ENCODE measurements at regions not wholly inside any gene's neighbourhood (a gene's known extent, or its start where the extent isn't known, plus 50 kb on each side); places are given as distances from the start of the nearest gene placed in this dataset.

DNA sequence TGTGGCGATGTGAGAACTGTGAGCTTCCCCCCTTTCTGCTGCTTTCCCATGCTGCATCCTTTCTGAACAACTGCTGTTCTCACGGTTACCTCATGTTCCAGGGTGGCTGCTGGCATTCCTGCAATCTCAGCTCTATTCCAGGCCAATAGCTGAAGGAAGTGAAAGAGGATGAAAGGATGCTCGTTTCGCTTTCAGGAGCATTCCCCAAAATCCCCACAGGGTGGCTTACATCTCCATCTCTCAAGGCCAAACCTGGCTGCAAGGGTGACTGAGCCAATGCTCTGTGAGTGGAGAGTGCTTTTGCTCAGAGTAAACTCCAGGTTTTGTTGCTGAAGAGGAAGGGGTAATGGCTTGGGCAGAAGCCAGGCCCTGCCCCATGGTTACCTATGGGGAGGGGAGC is 848.2 kb downstream of the BRD1 start:
- DNase-seq (ENCODE audit: low read depth), result no peak

DNA sequence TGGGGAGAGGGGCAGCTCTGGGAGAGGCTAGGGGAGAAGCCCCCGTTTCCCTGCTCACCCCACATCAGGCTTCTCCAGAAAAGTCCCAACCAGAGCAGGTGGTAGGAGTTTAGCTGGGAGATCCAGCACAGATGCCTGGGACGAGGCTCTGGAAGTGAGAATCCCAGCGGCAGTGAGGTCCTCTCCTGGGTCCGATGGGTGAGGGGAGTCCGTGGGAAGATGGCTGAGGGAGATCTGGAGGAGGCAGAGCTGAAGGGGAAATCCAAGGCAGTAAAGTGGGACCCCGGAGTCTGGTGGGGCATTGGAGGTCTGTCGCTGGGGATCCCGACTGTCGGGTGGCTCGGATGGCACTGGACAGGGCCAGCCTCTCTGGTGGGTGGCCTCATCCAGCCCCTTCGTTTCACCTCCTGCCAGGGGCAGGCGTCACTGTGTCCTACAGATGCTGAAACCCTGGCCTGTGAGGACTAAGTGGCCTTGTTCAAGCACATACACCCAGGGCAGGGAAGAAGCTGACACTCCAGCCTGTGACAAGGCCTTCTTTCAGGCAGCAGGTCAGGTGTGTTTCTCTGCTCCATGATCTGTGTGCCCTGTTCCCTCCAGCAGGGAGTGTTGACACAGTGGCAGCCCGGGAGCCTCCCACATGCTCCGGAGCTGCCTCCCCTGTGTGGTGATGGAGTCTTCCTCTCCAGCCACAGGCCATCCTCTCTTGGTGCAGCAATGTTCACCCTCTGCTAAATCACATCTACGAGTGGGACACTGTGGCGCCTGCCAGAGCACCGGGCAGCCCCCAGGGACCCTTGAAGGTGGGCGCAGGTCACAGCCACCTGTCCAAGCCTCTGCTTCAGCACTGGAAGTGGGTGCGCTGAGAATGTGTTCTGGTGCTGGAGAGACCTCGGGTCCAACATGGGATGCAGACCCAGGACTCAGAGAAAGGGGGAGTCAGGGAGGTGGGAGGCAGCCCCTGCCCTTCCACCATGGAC is 850.8 kb downstream of the BRD1 start:
- DNase-seq (ENCODE audit: low read depth), result no peak

DNA sequence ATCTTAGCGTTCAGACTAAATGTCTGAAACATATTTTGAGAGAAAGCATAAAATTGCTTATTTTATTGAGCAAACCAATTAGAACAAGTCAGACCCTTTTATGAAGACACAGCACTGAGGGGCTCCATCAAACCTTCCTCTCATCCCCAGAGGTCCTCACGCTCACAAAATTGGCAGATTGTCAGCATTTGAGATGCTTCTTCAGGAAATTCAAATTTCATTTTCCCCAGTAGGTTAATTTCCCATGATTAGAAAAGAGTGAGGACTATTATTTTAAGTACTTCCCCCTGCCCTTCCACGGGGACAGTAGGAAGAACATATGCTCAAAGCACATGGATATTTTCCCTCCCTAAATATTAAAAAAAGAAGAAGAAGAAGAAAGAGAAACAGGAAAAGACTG is 851.8 kb downstream of the BRD1 start:
- no peak for DNase-seq (ENCODE audit: low read depth)

DNA sequence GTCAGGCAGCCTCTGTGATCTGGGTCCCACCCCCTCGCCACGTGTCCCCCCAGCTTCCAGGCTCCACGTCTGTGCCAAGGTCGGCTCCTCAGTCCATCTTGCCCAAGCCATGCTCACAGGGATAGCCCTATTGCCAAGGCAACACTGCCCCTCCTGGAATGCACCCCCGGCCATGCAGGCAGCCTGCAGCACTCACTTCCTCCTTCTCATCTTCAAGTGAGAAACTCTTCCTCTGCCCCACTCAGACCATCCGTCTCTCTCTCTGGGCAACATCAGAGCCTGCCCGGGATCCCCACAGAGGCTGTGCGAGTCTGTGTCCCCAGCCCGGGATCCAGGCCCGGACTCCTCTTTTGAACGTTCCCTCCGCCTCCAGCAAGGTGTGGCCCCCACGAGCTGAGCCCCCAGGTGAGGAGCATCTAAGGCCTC is 852.3 kb downstream of the BRD1 start:
- no peak for DNase-seq (ENCODE audit: low read depth)

DNA sequence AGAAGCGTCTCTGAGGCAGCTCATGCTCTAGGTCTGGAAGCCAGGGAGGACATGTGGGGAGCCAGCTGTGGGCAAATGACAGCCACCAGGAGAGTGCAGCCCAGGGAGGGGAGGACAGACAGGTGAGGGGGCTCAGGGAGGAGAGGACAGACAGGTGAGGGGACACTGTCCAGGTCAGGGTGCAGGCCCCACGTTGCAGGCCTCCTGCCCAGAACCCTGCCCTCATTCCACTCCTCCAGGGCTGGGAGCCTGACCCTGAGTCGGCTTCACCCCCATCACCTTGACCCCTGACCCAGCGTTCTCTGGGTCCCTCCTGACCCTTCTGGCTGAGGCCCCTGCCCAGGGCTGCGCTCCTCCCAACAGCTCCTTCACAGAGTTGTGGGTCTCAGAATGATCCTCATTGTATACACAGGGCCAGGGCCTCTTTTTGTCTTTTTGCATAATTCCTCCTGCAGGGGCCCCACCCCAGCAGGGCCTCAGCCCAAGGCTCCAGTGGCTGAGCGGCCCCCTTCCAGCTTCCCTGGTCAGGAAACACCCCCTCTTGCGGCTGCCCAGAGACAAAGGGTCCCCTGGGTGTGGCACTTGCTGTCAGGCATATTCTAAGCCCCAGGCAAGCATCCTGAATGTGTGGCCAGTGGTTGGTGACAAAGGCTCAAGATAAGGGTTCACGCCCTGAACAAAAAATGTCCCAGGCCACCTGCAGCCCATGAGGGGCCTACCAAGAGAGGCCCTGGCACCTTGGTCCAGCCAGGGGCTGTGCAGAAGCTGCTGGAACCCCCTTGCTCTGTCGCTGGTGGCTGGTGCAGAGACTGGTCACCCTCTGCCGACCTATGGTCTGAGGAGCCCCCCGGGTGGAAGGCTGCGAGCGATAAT is 853.0 kb downstream of the BRD1 start:
- DNase-seq (ENCODE audit: low read depth), result no peak

DNA sequence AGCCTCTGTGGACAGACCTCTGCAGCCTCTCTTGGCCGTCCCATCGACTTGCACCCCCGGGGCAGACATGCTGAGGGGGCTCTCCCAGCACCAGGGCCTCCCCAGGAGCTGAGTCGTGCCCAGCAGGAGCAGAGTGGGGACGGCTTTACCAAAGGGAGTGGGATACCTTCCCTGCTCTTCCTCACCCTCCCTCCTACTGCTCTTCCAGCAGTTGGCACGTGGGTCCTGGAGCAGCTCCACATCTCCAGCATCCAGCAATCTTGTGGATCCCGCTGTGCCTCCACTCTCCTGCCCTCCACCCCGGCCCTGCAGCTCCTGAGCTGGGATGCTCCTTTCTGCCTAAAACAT is 854.0 kb downstream of the BRD1 start:
- no peak for DNase-seq (ENCODE audit: low read depth)

DNA sequence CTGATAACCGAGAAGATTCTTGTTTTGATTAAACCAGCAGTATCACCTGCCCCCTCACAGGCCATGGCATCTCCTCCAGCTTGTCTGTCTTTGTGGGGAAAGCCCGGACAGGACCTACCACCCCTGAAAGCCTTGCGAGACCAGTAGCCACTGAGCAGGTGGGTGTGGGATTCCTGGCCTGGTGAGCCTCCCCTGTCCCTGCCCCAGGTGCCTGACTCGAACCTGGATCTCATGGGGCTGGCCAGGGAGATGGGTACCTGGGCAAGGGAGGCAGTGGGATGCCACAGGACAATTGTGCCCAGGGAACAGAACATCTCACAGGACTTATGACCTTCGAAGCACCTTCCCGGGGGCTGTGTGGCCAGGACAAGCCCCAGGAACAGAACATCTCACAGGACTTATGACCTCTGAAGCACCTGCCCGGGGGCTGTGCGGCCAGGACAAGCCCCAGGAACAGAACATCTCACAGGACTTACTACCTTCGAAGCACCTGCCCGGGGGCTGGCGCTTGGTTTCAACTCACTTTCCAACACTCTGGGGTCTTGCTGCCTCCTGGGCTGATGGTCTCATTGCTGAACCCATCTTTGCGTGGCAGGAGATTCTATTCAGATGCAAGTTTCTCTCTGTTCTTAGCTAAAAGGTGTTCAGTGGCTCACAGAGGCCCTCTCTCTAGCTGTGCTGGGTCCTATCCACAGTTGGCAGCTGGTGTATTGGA is 854.5 kb downstream of the BRD1 start:
- DNase-seq (ENCODE audit: low read depth), result no peak

DNA sequence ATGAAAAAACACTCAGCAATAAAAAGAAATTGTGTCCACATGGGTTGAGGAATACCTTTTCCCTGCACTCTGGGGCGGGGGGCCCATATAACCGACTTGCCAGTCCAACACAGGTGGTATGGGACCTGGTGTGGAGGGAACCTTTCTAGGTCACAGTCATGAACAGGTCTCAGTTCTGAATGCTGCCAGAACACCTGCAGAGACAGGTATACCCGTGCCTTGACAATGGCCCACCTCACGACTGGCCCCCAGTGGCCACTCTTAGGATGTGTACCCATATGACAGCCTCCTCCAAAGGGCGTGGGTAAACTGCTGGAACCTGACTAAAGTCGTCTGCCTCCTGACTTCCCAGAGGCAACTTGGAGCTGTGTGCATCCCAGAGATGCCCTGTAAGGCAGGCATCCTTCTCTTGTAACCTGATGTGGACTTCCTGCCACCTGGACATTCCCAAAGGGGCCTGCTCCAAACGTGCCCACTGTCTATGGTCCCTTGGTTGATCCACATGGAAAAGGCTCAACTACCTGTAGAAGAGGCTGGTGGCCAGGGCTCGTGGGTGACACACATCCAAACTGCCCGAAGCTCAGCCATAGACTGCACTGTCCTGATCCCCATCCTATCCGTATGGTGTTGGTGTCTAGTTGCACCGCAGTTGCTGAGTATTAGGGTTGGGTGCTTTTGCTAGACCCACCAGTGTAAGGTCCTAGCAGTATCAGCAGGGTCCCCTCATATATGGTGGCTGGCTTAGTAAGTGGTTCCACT is 859.3 kb downstream of the BRD1 start:
- DNase-seq (ENCODE audit: low read depth), result peak; percentile 4

DNA sequence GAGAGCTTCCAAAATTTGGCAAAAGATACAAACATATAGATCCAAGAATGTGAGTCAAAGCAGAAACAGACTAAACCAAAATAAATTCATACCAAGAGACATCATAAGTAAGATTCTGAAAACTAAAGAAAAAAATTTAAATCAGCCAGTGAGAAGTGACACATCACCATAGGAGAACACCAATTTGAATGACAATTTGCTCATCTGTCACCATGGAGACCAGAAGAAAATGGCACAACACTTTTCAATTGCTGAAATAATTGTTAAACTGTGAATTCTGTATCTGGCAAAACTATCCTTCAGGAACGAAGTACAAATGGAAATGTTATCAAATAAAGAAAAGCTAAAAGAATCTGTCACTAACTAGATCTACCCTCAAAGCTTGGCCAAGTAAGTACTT is 864.3 kb downstream of the BRD1 start:
- DNase-seq (ENCODE audit: low read depth), result no peak

DNA sequence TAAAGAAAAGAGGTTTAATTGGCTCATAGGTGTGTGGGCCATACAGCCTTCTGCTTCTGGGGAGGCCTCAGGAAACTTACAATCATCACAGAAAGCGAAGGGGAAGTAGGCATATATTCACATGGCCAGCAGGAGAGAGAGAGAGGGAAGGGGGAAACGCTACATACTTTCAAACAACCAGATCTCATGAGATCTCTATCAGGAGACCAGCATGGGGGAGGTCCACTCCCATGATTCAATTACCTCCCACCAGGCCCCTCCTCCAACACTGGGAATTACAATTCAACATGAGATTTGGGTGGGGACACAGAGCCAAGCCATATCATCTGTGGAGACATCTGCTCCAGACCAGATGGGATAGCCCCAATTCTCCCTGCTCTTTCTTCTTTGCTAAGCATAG is 866.0 kb downstream of the BRD1 start:
- no peak for DNase-seq (ENCODE audit: low read depth)

DNA sequence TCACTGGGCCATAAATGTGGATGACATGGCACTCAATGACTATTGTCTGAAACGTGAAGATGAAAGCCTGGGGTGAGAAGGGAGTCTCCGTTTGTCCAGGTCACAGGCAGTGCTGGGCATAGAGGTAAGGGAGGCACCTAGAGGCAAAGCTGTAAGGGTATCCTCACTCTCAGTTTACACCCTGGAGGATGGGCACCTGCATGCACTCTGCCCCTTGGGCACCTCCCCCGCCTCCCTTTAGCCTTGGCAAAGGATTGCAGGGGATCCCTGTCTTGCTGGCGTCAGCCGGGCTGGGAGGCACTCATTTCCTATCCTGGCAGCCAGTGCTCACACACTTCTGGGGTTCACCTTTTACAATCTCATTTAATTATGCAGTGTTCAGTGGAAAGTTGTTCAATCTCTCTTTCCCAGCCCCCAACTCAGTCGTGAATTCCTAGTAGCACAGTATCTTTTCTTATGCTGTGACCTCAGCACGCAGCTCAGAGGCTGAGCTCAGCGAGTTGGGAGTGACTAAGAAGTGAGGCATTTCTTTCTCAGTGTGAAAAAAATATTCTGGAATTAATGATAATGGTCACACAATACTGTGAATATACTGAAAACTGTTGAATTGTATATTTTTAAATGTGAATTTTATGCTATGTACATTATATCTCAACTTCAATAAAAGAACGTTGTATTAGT is 866.6 kb downstream of the BRD1 start:
- DNase-seq (ENCODE audit: low read depth), result no peak

DNA sequence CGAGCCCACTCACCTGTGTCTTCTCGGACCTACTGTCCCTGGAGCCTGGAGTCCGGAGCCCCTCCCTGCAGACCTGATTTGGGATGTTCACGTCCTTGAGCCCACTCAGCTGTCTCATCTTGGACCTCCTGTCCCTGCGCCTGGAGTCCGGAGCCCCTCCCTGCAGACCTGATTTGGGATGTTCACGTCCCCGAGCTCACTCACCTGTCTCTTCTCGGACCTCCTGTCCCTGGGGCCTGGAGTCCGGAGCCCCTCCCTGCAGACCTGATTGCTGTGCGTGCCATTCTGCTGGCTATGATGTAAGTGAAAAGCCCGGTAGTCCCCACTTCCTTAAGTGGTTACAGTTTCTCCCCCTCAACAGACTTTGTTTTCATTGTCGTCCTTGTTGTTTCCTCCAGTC is 867.1 kb downstream of the BRD1 start:
- no peak for DNase-seq (ENCODE audit: low read depth)

DNA sequence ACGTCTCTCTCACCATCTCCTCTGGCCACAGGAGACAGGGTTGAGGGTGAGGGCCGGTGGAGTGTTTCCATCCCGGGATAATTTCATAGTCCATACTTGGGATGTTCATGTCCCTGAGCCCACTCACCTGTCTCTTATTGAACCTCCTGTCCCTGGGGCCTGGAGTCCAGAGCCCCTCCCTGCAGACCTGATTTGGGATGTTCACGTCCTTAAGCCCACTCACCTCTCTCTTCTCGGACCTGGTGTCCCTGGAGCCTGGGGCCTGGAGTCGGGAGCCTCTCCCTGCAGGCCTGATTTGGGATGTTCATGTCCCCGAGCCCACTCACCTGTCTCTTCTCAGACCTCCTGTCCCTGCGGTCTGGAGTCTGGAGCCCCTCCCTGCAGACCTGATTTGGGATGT is 868.2 kb downstream of the BRD1 start:
- no peak for DNase-seq (ENCODE audit: low read depth)

DNA sequence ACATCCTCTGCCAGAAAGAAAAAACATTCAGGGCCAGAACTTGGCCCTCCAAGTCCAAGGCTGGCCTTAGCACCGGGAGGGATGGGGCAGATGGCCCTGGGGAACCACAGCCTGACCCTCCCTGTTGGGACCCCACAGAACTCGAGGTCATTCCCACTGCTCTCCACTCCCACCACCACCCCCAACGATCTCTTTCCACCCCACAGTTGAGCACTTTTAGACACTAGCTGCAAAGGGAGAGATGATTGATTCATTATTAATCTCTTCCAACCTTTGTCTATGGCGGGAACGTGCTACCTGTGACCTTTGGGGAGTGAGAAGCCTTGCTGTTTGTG is 869.7 kb downstream of the BRD1 start:
- DNase-seq (ENCODE audit: low read depth), result no peak

DNA sequence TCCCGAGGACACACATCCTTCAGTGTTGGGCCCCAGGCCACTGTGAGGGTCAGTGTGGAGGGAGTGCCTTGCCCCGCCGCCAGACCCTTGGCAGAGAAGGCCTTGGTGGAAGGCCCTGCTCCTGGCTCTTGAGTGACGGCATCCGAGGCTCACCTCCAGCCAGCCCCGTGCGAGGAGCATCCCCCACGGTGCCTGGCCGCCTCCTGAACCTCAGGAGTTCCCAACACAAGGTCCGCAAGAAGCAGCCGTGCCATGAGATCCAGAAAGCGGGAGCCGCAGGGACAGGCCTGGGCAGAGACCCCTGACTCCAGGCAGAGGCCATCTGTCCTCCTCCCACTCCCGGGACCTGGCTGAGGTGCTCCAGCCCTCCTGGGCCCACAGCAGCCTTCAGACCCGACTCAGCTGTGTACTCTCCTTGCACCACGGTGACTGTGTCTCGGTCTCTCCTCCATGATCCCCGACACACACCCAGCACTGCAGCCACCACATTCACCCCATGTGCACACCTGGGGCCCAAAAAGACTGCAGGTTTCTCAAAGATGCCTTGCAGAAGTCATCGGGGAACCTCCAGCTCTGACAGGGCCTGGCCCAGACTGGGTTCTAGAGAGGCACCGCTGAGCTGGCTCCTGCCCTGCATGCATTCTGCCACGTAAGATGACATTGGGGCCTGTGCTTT is 870.2 kb downstream of the BRD1 start:
- no peak for DNase-seq (ENCODE audit: low read depth)

DNA sequence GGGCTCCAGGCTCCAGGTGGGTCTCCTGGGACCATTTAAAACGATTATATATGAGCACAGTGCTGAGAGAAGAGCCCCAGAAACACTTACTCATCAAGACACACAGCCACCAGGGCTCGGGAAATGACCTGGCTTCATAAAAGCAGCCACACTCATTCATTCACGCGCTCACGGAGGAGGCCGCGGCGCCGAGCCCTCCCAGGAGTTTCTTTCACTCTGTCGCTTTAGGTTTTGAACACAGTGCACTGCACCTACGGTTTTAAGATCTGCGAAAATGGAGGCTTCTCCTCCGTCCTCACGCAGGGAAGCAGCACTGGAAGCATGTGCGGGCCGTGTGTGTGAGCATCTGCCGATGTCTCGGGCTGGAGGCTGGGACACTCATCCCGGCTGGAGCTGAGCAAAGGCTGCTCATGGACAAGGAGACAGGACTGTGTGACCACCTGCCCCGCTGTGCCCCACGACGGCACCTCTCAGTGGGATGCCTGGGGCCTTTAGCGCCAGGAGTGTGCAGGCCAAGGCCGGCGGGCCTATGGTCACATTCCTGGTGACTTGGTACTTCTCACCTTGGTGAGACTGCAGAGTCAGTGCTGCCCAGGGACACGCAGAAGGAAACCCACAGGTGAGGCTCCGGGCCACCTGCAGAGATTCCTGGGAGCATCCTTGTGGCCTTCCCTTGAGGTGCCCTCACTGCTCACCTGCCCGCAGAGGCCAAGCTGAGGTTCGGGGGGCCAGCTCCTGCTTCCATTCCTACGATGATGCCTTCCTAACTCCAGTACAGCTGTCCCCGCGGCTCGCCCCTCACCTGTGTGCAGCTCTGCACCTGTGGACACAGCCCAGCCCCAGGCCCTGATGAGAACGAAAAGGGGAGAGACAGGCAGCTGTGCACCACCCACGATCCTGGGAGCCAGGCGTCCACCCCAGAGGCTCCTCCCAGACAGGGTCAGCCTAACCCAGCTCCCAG is 872.0 kb downstream of the BRD1 start:
- no peak for DNase-seq (ENCODE audit: low read depth)

DNA sequence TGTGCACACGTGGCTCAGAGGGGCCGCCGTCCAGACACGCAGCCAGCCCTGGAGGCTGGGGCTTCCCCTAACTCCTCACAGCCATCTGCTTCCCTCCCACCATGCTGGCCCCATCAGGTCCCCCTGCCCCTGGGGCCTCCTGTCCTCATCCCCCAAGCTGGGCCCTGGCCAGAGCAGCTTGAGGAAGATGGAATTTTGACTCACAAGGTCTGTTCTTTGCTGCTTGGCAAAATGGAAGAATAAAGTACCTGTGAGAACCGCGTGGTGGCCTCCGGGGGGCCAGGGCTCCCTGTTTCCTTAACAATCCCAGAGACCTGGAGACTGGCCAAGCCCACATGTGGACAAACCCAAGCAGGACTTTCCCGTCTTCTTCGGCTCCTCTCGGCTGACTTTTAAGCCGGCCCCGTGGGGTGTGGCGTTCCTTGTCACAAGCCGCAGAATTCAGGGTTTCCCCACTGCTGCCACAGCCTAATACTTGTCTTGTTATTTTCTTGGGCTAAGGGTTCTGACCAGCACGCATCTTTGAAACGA is 872.8 kb downstream of the BRD1 start:
- DNase-seq (ENCODE audit: low read depth), result no peak

DNA sequence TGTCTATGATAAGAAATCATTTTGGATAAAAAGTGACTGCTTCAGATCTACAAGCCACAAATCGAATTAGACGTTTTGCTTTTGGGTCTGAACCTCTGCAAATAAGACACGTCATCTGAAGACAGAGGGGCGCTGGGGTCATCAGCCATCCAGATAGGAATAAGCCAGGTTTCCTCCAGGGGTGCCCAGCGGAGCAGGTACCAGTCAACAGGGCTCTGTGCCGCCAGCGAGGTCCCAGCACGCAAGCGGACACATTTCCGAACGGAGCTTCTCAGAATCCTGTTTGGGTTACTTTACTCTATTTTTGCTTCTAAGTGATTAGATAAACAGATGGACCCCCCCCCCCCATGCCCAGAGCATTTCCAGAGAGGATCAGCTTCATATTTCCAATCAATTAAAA is 873.8 kb downstream of the BRD1 start:
- DNase-seq (ENCODE audit: low read depth), result no peak

DNA sequence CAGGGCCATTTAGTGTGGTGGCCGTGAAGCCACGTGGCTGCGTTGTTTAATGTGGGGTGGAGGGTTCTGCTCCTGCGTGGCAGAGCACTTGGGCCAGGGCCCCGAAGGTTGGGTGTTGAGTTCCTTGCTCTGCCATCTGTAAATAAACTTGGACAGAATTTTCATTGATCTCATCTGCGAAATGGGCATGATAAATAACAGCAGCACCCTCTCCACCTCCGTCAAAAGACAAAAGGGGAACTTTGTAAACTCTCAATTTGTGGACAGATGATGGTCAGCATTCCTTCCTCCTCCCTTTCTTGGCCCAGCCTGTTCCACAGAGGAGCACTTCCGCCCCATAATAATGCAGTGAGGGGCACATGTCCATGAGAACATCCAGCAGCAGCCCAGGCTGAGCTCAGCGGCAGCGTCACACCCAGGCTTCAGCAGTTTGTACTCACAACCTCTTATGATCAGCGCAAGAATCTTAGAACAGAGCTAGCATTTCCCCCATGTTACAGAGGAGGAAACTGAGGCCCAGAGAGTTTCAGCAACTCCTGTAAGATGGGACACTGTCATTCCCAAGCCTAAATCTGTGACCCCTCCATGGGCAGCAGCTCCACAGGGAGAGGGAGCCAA is 874.5 kb downstream of the BRD1 start:
- DNase-seq (ENCODE audit: low read depth), result no peak

Data from stimulated activated CD8-positive, alpha-beta memory T cell treated with anti-CD3 and anti-CD28 coated beads, Interleukin-12 subunit alpha, Interleukin-12 subunit beta, amount 100 ng/mL, for 1 hour (primary cell).